A673 (cell line): ENCODE measurements at regions not wholly inside any gene's neighbourhood (a gene's known extent, or its start where the extent isn't known, plus 50 kb on each side); places are given as distances from the start of the nearest gene placed in this dataset.

Experiments
- EZH2 ChIP-seq: fragments of 200-600 bp; sonication (generic); IDR thresholded peaks from 2 replicates; pipeline ENCODE4 v1.6.1; 2017; ENCODE audit warnings: borderline replicate concordance, low read depth, mild to moderate bottlenecking, mixed read lengths, antibody characterized with exemption, low read length; ENCODE audit not compliant: poor library complexity, severe bottlenecking
- TF ChIP-seq, protein P1 (sequence below): fragments of 300-800, 200-600 bp; sonication (generic); conservative IDR thresholded peaks from 2 replicates; pipeline ENCODE4 v1.5.1; 2017; ENCODE audit warnings: low read depth, mild to moderate bottlenecking, antibody characterized with exemption, low read length, moderate library complexity, mixed read lengths

DNA sequence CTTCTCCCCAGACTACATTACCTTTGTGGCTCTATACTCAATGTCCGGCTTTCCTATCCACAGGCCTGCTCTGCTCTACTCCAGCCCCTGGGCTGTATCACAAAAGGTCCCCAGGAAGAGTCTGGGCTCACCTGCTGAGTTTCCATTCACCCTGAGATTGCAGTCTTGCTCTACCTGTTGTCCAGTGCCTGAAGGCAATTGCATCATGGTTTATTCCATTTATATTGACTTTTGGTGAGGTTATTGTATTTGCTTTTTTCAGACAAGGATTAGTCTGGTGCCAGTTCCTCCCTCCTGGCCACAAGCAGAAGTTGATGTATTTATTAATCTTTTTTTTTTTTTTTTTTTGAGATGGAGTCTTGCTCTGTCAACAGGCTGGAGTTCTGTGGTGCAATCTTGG lies 273.1 kb downstream of the XPNPEP1 start:
- TF ChIP-seq, protein P1, sequence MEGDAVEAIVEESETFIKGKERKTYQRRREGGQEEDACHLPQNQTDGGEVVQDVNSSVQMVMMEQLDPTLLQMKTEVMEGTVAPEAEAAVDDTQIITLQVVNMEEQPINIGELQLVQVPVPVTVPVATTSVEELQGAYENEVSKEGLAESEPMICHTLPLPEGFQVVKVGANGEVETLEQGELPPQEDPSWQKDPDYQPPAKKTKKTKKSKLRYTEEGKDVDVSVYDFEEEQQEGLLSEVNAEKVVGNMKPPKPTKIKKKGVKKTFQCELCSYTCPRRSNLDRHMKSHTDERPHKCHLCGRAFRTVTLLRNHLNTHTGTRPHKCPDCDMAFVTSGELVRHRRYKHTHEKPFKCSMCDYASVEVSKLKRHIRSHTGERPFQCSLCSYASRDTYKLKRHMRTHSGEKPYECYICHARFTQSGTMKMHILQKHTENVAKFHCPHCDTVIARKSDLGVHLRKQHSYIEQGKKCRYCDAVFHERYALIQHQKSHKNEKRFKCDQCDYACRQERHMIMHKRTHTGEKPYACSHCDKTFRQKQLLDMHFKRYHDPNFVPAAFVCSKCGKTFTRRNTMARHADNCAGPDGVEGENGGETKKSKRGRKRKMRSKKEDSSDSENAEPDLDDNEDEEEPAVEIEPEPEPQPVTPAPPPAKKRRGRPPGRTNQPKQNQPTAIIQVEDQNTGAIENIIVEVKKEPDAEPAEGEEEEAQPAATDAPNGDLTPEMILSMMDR = no peak
- TF ChIP-seq EZH2 = no peak
